ENCODE measurements at regions not wholly inside any gene's neighbourhood (a gene's known extent, or its start where the extent isn't known, plus 50 kb on each side); places are given as distances from the start of the nearest gene placed in this dataset.
A peak's percentile ranks its signal among the peaks of the same experiment; 100 is the strongest.

GRCh38 chr2:176652300-176653182 is 383.3 kb downstream of the MTX2 start:
- Histone ChIP-seq H3K27me3 (no peaks in the 10 kb centered on the region), H3K36me3 (no peaks in the 10 kb centered on the region), H3K9me3 (no peaks in the 10 kb centered on the region), H3K4me3 (ENCODE audit: low read depth, low read length) (no peak overlapping the region), H3K4me1 (no peaks in the 10 kb centered on the region)
- peak; percentile 12 for DNase-seq
- peak; percentile 69 for TF ChIP-seq CTCF (IDR thresholded peaks at IDR 0.05; ENCODE audit: low read depth, low read length)

- Histone ChIP-seq H3K4me1 (no peaks in the 10 kb centered on the region), H3K36me3 (no peaks in the 10 kb centered on the region), H3K4me3 (ENCODE audit: low read depth, low read length) (no peak overlapping the region), H3K9me3 (no peaks in the 10 kb centered on the region), H3K27me3 (no peaks in the 10 kb centered on the region)
- peak; percentile 69 for TF ChIP-seq CTCF (IDR thresholded peaks at IDR 0.05; ENCODE audit: low read depth, low read length)
- DNase-seq: peak; percentile 71
Measured at GRCh38 chr2:176653479-176654443, 384.5 kb downstream of the MTX2 start.

GRCh38 chr2:176656038-176656775 is 387.0 kb downstream of the MTX2 start:
- Histone ChIP-seq H3K27me3 (no peaks in the 10 kb centered on the region), H3K4me3 (ENCODE audit: low read depth, low read length) (no peak overlapping the region), H3K9me3 (no peaks in the 10 kb centered on the region), H3K4me1 (no peaks in the 10 kb centered on the region), H3K36me3 (no peaks in the 10 kb centered on the region)
- no peak for TF ChIP-seq CTCF (IDR thresholded peaks at IDR 0.05; ENCODE audit: low read depth, low read length)
- DNase-seq: no peak

GRCh38 chr2:176656776-176657140 is 387.5 kb downstream of the MTX2 start:
- no peak for TF ChIP-seq CTCF (IDR thresholded peaks at IDR 0.05; ENCODE audit: low read depth, low read length)
- Histone ChIP-seq H3K27me3 (no peaks in the 10 kb centered on the region), H3K4me3 (ENCODE audit: low read depth, low read length) (no peak overlapping the region), H3K4me1 (no peaks in the 10 kb centered on the region), H3K9me3 (no peaks in the 10 kb centered on the region), H3K36me3 (no peaks in the 10 kb centered on the region)
- DNase-seq: no peak

- H3K36me3 ChIP-seq: no peaks in the 10 kb centered on the region
- no peak overlapping the region for H3K4me3 ChIP-seq (ENCODE audit: low read depth, low read length)
- DNase-seq: no peak
- no peaks in the 10 kb centered on the region for H3K27me3 ChIP-seq
- TF ChIP-seq CTCF (IDR thresholded peaks at IDR 0.05; ENCODE audit: low read depth, low read length): no peak
- no peaks in the 10 kb centered on the region for H3K4me1 ChIP-seq
- H3K9me3 ChIP-seq: no peaks in the 10 kb centered on the region
Measured at GRCh38 chr2:176657393-176657792, 388.2 kb downstream of the MTX2 start.
